GM18508 (cell line): ENCODE measurements at regions not wholly inside any gene's neighbourhood (a gene's known extent, or its start where the extent isn't known, plus 50 kb on each side); places are given as distances from the start of the nearest gene placed in this dataset.

Experiments used
- ATAC-seq: cut with Tn5 transposase; IDR thresholded peaks from one replicate; pipeline ENCODE4 v1.9.1; 2021; ENCODE audit warnings: moderate number of reproducible peaks; ENCODE audit not compliant: insufficient read depth, unreplicated experiment

DNA sequence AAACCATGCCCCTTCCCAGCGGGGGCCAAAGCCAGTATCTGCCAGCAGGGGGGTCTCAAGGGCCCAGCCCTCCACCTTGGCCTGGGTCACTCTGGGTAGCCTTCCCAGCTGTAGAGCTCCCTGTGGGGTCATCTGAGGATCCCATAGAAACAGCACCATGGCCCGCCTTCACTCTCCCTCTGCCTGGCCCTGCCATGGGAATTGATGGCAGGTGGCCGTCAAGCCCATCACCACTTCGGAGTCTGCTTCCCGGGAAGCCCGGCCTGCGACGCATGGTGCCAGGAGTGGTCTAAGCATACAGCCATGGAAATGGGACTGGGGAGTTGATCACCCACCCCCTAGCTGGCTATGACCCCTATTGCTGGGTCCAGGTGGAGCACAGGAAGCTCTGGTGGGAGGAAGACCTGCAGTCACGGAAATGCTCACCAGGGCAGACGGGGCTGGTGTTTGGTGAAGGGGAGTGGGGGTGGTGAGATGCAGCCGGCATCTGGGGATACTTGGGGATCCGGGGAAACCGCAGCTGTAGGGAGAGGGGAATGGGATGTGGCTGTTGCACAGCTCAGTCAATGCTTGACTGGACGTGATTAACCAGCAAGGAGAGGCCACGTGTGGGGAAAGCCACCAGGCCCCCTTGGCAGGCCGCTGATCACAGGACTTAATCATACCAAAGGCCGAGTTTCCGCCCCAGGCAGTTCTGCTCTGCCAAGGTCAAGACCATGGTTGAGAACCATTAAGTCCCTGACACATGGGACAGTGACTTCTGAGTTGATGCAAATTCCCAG, 52.2 kb upstream of the DIO3 start:
- ATAC-seq: no peak

DNA sequence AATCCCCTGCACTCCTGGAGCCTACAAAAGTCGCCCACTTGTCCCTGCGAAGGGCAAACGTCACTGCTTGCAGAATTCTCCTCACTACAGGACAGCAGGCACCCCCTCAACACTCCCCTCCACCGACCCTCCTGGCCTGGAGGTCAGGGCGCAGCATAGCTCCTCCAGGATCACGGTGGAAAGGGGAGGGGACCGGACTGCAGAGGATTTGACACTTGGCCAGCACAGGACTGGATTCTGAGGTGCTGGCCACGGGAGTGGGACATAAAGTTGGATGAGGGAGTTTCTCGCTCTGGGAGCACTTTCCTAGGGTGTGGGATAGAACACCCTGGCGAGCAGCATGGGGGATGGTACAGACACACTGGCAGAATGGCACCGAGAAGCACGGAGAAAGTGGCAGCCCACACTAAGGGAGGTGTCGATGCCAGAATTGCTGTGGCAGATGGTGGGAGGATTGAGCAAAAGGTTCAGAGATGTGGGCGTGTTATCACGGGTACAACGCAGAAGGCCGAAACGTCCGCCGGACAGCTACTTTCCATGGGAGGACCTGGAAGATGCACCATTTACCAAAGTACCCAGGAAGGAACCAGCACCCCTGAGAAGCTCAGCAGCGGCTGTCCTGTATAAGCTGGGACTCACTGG, 51.4 kb upstream of the DIO3 start:
- ATAC-seq: no peak

DNA sequence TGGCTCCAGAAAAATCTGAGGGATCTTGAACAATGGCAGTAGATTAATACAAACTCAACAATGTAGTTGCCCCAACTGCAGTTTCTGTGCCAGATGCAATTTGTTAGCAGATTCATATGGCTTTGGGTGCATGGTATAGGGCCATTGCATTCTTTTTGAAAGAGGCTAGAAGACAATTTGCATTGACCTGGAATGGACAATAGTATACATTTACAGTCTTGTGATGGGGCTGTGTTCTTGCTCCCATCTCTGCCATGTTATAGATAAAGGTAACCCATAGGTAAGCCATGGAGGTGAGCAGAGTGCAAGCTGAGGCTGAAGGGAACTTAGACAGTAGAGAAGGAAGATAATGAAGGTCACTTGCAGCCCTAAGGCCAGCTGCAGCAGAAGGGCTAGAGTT, 50.1 kb upstream of the DIO3 start:
- no peak for ATAC-seq
